HEK293 (cell line): ENCODE measurements at regions not wholly inside any gene's neighbourhood (a gene's known extent, or its start where the extent isn't known, plus 50 kb on each side); places are given as distances from the start of the nearest gene placed in this dataset.

Experiments
- CTCF ChIA-PET: fragments of 350-600 bp; formaldehyde crosslinking; extraction: SDS; loops from one replicate; lab custom pipeline; 2021; ENCODE audit warnings: antibody characterized with exemption; lab: Yijun Ruan, JAX
- POLR2A ChIA-PET: fragments of 300-600 bp; formaldehyde crosslinking; extraction: SDS; loops from one replicate; lab custom pipeline; 2020; ENCODE audit warnings: antibody characterized with exemption, inconsistent platforms; lab: Yijun Ruan, JAX
- H3K27ac ChIP-seq: fragments of 200-500 bp; sonication (Bioruptor generic); 2 replicates; pipeline ENCODE4 v1.5.1; 2014; ENCODE audit warnings: low read depth, low read length, control low read depth, inconsistent platforms; ENCODE audit errors: extremely low read depth
- H3K36me3 ChIP-seq, 2 experiments: fragments of 200-500 bp in 1 of 2; sonication (Bioruptor generic) in 1 of 2; 1 replicate in 1 of 2; 2 replicates in 1 of 2; pipeline ENCODE4 v1.5.1; 2014 to 2017; ENCODE audit warnings: inconsistent platforms in 2 of 2, low read length in 2 of 2; ENCODE audit not compliant: control insufficient read depth in 2 of 2, insufficient read depth in 1 of 2
- H3K4me1 ChIP-seq: fragments of 200-500 bp; sonication (Bioruptor generic); 2 replicates; pipeline ENCODE4 v1.5.1; 2014; ENCODE audit warnings: mild to moderate bottlenecking, low read length, inconsistent platforms; ENCODE audit not compliant: control insufficient read depth, insufficient read depth
- H3K4me3 ChIP-seq: 2 replicates; pipeline ENCODE4 v1.5.1; 2011; ENCODE audit warnings: low read depth, mild to moderate bottlenecking, control low read depth, low read length, moderate library complexity
- H3K9me3 ChIP-seq: fragments of 200-500 bp; sonication (Bioruptor generic); 2 replicates; pipeline ENCODE4 v1.5.1; 2014; ENCODE audit warnings: low read depth, low read length, inconsistent platforms; ENCODE audit not compliant: control insufficient read depth, insufficient read depth
- CTCF ChIP-seq: fragments of 450-650 bp; formaldehyde crosslinking; IDR thresholded peaks from 2 replicates; pipeline ENCODE4 v1.5.1; 2016; ENCODE audit warnings: missing biosample characterization, missing genetic modification characterization
- IKZF3 ChIP-seq: fragments of 450-650 bp; IDR thresholded peaks from 2 replicates; pipeline ENCODE4 v1.5.0; 2018; ENCODE audit warnings: missing biosample characterization, mild to moderate bottlenecking, missing genetic modification characterization, moderate library complexity
- KLF1 ChIP-seq: fragments of 450-650 bp; formaldehyde crosslinking; IDR thresholded peaks from 2 replicates; pipeline ENCODE4 v1.5.1; 2016; ENCODE audit warnings: missing biosample characterization, missing genetic modification characterization
- KLF16 ChIP-seq: fragments of 450-650 bp; formaldehyde crosslinking; IDR thresholded peaks from 2 replicates; pipeline ENCODE4 v1.5.1; 2017; ENCODE audit warnings: missing biosample characterization, missing genetic modification characterization
- PRDM6 ChIP-seq: fragments of 450-650 bp; formaldehyde crosslinking; IDR thresholded peaks from 2 replicates; pipeline ENCODE4 v1.5.1; 2017; ENCODE audit warnings: missing biosample characterization, missing genetic modification characterization
- RBAK ChIP-seq: fragments of 450-650 bp; formaldehyde crosslinking; IDR thresholded peaks from 2 replicates; pipeline ENCODE4 v1.5.1; 2016; ENCODE audit warnings: missing biosample characterization, missing genetic modification characterization
- REPIN1 ChIP-seq: fragments of 450-650 bp; formaldehyde crosslinking; IDR thresholded peaks from 2 replicates; pipeline ENCODE4 v1.5.1; 2017; ENCODE audit warnings: missing biosample characterization, missing genetic modification characterization, low read depth
- ZFP69B ChIP-seq: fragments of 450-650 bp; formaldehyde crosslinking; IDR thresholded peaks from 2 replicates; pipeline ENCODE4 v1.5.1; 2016; ENCODE audit warnings: missing biosample characterization, missing genetic modification characterization
- ZNF112 ChIP-seq: fragments of 450-650 bp; formaldehyde crosslinking; IDR thresholded peaks from 2 replicates; pipeline ENCODE4 v1.5.0; 2017; ENCODE audit warnings: missing biosample characterization, missing genetic modification characterization
- ZNF121 ChIP-seq: fragments of 450-650 bp; formaldehyde crosslinking; IDR thresholded peaks from 2 replicates; pipeline ENCODE4 v1.5.1; 2016; ENCODE audit warnings: missing biosample characterization, missing genetic modification characterization
- ZNF146 ChIP-seq: fragments of 450-650 bp; formaldehyde crosslinking; IDR thresholded peaks from 2 replicates; pipeline ENCODE4 v1.5.1; 2016; ENCODE audit warnings: missing biosample characterization, missing genetic modification characterization
- ZNF169 ChIP-seq: fragments of 450-650 bp; formaldehyde crosslinking; IDR thresholded peaks from 2 replicates; pipeline ENCODE4 v1.5.1; 2016; ENCODE audit warnings: missing biosample characterization, missing genetic modification characterization
- ZNF223 ChIP-seq: fragments of 450-650 bp; formaldehyde crosslinking; IDR thresholded peaks from 2 replicates; pipeline ENCODE4 v1.5.1; 2016; ENCODE audit warnings: missing biosample characterization, missing genetic modification characterization
- ZNF24 ChIP-seq: fragments of 450-650 bp; formaldehyde crosslinking; IDR thresholded peaks from 2 replicates; pipeline ENCODE4 v1.5.1; 2016; ENCODE audit warnings: missing biosample characterization, missing genetic modification characterization
- ZNF311 ChIP-seq: fragments of 450-650 bp; formaldehyde crosslinking; IDR thresholded peaks from 2 replicates; pipeline ENCODE4 v1.5.1; 2017; ENCODE audit warnings: missing biosample characterization, missing genetic modification characterization, borderline replicate concordance
- ZNF324 ChIP-seq: fragments of 450-650 bp; formaldehyde crosslinking; IDR thresholded peaks from 2 replicates; pipeline ENCODE4 v1.5.1; 2016; ENCODE audit warnings: missing biosample characterization, missing genetic modification characterization
- ZNF391 ChIP-seq: fragments of 450-650 bp; formaldehyde crosslinking; IDR thresholded peaks from 2 replicates; pipeline ENCODE4 v1.5.1; 2016; ENCODE audit warnings: low read depth, missing biosample characterization, missing genetic modification characterization, borderline replicate concordance
- ZNF433 ChIP-seq: fragments of 450-650 bp; formaldehyde crosslinking; IDR thresholded peaks from 2 replicates; pipeline ENCODE4 v1.5.1; 2016; ENCODE audit warnings: missing biosample characterization, missing genetic modification characterization, low read depth
- ZNF521 ChIP-seq: fragments of 450-650 bp; formaldehyde crosslinking; IDR thresholded peaks from 2 replicates; pipeline ENCODE4 v1.5.1; 2017; ENCODE audit warnings: missing biosample characterization, mild to moderate bottlenecking, missing genetic modification characterization
- ZNF530 ChIP-seq: fragments of 450-650 bp; formaldehyde crosslinking; IDR thresholded peaks from 2 replicates; pipeline ENCODE4 v1.5.1; 2016; ENCODE audit warnings: low read depth, missing biosample characterization, missing genetic modification characterization
- ZNF580 ChIP-seq: fragments of 450-650 bp; formaldehyde crosslinking; IDR thresholded peaks from 2 replicates; pipeline ENCODE4 v1.5.1; 2016; ENCODE audit warnings: missing biosample characterization, missing genetic modification characterization
- ZNF610 ChIP-seq: fragments of 450-650 bp; formaldehyde crosslinking; IDR thresholded peaks from 2 replicates; pipeline ENCODE4 v1.5.1; 2016; ENCODE audit warnings: missing biosample characterization, missing genetic modification characterization, borderline replicate concordance
- ZNF629 ChIP-seq: fragments of 450-650 bp; formaldehyde crosslinking; IDR thresholded peaks from 2 replicates; pipeline ENCODE4 v1.5.1; 2017; ENCODE audit warnings: missing biosample characterization, missing genetic modification characterization
- ZNF677 ChIP-seq: fragments of 450-650 bp; IDR thresholded peaks from 2 replicates; pipeline ENCODE4 v1.5.0; 2018; ENCODE audit warnings: missing biosample characterization, mild to moderate bottlenecking, missing genetic modification characterization, moderate library complexity
- ZNF792 ChIP-seq: fragments of 450-650 bp; formaldehyde crosslinking; IDR thresholded peaks from 2 replicates; pipeline ENCODE4 v1.5.1; 2016; ENCODE audit warnings: missing biosample characterization, missing genetic modification characterization
- TF ChIP-seq, protein P1 (sequence below): fragments of 450-650 bp; formaldehyde crosslinking; IDR thresholded peaks from 2 replicates; pipeline ENCODE4 v1.5.1; 2017; ENCODE audit warnings: missing biosample characterization, missing genetic modification characterization

DNA sequence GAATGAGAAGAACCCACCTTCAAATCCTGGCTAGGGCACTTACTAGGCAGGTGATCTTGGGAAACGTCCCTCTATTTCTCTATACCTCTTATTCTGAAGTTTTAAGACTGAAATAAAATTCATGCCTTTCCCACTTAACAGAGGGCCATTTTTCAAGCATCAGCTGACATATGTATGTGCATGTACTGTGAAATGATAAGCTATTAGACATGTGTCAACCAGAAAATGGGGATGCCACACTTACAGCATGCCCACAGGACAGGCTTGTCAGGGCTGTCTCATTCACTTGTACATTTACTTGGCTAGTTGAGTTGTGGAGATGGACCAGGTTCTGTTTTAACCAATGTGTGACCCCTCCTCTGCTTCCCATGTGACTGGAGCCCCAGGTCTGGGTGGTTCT is 78.5 kb downstream of the C9orf152 start (continued):
- TF ChIP-seq CTCF (tag by site-specific recombination): no peak
- no peak for TF ChIP-seq IKZF3 (tag by site-specific recombination)

GRCh38 chr9:110130211-110130610 is 77.7 kb downstream of the C9orf152 start:
- TF ChIP-seq ZNF677 (tag by site-specific recombination) (no peak), ZNF24 (tag by site-specific recombination) (no peak), KLF16 (tag by site-specific recombination) (no peak), ZNF112 (tag by site-specific recombination) (no peak), ZNF223 (tag by site-specific recombination) (no peak), ZNF530 (tag by site-specific recombination) (no peak), REPIN1 (no peak), ZNF311 (tag by site-specific recombination) (no peak), ZNF521 (no peak), ZFP69B (tag by site-specific recombination) (no peak), PRDM6 (tag by site-specific recombination) (no peak), ZNF391 (tag by site-specific recombination) (no peak), ZNF146 (no peak), ZNF433 (tag by site-specific recombination) (no peak)
- TF ChIP-seq, all 188 proteins: peak for 0
- ChIA-PET POLR2A (no interaction called here), CTCF (interaction anchor here (1.6 kb wide), 2 partner anchors 12 to 24 kb away, joined by 3 to 4 read pairs; no protein-coding TSS in a partner anchor)
- no peaks in the 10 kb centered on the region for H3K9me3 ChIP-seq
- H3K4me3 ChIP-seq: no peak overlapping the region
- no peak overlapping the region for H3K27ac ChIP-seq
- no peaks in the 10 kb centered on the region for H3K36me3 ChIP-seq
- no peaks in the 10 kb centered on the region for H3K4me1 ChIP-seq

DNA sequence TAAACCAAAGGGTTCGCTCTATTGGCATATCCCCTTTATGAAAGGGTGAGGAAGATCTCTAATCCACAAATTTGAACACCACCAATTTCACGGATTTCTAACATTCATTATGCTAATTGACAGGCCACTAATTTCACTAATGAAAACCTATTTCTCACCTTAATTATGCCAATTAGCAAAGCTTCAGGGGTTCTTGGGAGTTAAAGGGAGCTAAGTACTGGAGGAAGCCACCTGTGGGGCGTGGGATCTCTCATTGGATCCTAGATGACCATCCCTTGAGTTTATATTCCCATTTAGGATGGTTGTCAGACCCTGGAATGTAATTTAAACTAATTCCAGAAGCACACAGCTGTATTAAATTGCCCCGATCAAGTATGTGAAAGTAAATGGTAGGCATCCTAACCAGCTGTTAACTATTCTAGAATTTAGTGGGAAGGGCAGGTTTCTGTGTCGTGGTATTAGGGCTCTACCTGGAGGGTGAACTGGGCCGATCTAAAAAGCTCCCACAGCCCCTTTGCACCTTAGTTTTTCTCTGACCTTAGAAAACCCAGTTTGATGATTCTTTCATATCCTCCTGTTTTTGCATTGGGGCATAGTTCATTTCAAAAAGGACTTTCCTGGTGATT is 77.1 kb downstream of the C9orf152 start:
- no peak overlapping the region for H3K4me3 ChIP-seq
- ChIA-PET CTCF (interaction anchor here (0.7 to 1.6 kb wide), 3 partner anchors 12 to 85 kb away, joined by 3 to 4 read pairs (median 3); no protein-coding TSS in a partner anchor), POLR2A (no interaction called here)
- no peaks in the 10 kb centered on the region for H3K9me3 ChIP-seq
- H3K27ac ChIP-seq: no peak overlapping the region
- H3K4me1 ChIP-seq: no peaks in the 10 kb centered on the region
- no peaks in the 10 kb centered on the region for H3K36me3 ChIP-seq
- TF ChIP-seq RBAK (tag by site-specific recombination): no peak
- TF ChIP-seq ZNF629 (tag by site-specific recombination): no peak
- TF ChIP-seq ZNF324 (tag by site-specific recombination): no peak
- no peak for TF ChIP-seq ZNF169
- TF ChIP-seq ZNF610 (tag by site-specific recombination): no peak
- TF ChIP-seq ZNF580: no peak
- no peak for TF ChIP-seq KLF1
- no peak for TF ChIP-seq ZNF121 (tag by site-specific recombination)
- TF ChIP-seq, protein P1, sequence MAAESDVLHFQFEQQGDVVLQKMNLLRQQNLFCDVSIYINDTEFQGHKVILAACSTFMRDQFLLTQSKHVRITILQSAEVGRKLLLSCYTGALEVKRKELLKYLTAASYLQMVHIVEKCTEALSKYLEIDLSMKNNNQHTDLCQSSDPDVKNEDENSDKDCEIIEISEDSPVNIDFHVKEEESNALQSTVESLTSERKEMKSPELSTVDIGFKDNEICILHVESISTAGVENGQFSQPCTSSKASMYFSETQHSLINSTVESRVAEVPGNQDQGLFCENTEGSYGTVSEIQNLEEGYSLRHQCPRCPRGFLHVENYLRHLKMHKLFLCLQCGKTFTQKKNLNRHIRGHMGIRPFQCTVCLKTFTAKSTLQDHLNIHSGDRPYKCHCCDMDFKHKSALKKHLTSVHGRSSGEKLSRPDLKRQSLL (tag by site-specific recombination): no peak
- TF ChIP-seq ZNF792: no peak
